MV-4-11 (cell line): ENCODE measurements at regions not wholly inside any gene's neighbourhood (a gene's known extent, or its start where the extent isn't known, plus 50 kb on each side); places are given as distances from the start of the nearest gene placed in this dataset.
"Not testable (repeated sequence)": the region's sequence is repeated elsewhere in the genome, so short reads cannot be mapped to it uniquely, and the experiment has no call there.

ENCODE experiments used
- DNase-seq: peaks from one replicate; lab custom pipeline; 2025; lab: John Stamatoyannopoulos, UW

DNA sequence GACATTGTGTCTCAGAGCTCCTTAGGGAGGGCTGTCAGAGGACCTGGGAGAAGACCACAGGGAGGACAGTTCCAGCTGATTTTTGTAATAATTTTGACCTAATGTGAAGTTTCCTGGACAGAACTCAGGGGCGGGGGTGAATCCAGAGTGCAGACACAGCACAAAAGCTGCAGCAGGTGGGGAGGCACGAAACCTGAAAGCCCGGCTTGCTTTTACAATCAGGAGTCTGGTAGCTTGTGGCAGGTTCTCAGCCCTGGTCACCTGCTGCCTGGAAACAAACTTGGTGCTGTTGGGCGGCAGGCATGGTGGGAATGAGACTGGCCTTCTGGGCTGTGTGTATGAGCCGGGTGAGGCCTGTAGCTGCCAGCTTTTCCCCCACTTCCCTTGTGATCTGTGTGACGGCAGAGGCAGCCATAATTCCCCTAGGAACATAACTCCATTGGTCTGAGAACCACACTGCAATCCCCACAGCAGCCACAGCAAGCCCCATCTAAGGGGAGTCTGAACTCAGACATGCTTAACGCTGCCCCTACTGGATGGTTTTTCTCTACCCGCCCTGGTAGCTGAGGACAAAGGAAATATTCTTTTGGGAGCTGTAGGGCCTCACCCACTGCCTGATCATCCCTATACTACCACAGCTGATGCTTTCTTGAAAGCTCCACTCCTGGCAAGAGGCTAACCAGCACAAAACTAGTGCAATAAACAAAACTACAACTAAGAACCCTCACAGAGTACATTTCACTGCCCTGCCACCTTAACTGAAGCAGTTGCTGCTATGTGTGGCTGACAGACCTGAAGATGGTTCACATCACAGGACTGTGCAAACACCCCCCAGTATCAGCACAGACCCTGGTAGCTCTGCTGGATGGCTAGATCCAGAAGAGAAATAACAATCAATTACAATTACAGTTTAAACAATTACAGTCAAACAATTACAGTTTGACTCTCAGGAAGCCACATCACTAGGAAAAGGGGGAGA, 1055.1 kb upstream of the GJE1 start:
- DNase-seq = no peak

DNA sequence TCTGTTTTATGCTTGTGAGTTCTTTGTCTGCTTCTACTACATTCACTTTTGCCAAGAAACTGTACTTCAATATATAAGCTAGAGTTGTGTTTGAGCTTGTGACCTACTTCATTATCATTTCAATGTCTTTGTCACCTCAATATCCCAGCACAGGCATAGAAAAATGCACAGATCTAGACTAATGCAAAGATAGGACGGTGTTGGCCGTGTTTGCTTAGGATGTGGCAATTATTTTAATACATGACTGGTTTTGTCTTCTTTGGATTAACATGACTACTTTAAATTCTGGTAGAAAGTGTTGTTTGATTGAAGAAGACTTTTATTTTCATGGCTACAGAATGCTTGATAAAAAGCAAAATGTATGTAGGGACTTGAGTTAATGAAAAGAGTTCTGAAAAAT, 1075.0 kb upstream of the GJE1 start:
- no peak for DNase-seq

DNA sequence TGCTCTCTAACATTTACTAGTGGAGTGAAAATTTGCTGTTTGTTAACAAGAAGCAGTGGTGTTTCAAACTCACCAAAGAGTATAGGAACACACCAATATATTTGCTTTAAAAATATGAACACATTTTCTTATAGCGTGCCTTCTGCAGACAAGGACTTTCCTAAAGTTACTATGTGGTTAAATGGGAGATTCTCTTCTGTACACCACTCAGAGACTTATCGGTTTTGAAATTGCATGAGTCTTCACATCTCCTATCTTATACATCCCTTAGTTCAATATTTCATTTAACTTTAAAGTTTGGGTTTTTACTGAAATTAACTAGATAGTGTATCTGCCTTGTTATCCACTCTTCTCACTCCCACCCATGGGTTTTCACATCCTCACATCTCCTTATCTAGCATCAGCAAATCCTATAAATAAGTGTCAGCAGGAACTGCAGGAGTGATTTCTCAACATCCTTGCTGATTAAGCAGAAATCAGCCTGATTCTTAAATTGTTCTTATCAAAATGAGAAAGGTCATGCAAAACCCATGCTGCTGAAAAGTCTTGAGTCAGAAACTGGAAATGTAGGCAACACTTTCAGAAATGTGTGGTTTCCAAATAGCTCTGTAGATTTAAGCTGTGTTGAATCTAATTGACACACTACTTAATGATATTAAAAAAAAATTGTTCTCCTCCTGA, 1075.6 kb upstream of the GJE1 start:
- no peak for DNase-seq

DNA sequence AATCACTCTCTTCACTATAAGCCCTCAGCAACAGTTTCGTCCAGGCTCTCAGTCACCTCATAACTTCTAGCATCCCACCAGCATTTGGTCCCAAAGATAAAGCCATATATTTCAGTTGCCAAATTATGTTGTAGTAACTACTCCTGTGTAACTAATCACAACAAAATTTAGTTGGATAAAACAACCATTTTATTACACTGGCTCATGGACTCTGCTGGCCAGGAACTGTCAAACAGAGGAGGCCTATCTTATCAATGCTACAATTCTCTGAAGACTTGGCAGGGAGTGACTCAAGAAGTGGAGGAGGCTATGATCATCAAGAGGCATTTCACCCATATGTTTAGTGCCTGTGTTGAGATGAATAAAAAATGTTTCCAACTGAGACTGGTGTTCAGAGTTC, 1082.3 kb upstream of the GJE1 start:
- no peak for DNase-seq

DNA sequence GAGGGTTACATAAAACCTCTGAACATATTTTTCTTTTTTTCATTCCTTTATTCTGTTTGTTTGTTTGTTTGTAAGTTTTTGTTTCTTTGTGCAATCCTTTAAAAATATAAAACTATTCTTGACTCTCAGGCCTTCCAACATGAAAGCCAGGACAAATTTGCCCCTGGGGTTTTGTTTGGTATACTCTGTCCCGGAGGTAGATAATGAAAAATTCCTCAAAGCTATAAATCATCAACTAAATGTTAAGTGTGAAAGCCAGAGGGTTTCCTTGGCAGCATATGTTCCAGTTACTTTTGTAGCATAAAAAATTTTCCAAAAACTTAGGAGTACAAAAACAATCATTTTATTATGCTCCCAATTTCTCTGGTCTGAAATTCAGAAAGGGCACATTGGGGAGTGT, 1084.3 kb upstream of the GJE1 start:
- no peak for DNase-seq

DNA sequence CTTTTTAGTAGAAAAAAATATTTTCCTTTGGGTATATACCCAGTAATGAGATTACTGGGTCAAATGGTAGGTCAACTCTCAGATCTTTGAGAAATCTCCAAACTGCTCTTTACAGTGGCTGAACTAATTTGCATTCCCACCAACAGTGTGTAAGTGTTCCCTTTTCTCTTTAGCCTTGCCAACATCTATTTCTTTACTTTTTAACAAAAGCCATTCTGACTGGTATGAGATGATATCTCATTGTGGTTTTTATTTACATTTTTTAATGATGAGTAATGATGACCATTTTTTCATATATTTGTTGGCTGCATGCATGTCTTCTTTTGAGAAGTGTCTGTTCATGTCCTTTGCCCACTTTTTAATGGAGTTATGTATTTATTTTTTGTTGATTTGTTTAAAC, 1086.2 kb upstream of the GJE1 start:
- DNase-seq = not testable (repeated sequence)

DNA sequence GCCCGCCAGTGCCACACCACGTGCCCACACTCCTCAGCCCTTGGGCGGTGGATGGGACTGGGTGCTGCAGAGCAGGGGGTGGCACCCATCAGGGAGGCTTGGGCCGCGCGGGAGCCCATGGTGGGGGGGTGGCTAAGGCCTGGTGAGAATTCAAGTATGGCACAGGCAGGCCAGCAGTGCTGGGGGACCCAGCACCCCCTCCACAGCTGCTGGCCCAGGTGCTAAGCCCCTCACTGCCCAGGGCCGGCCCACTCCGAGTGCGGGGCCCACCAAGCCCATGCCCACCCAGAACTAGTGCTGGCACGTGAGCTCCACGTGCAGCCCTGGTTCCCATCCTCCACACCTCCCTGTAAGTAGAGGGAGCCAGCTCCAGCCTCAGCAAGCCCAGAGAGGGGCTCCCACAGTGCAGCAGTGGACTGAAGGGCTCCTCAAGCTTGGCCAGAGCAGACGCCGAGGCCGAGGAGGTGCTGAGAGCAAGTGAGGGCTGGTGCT, 1091.1 kb upstream of the GJE1 start:
- no peak for DNase-seq

DNA sequence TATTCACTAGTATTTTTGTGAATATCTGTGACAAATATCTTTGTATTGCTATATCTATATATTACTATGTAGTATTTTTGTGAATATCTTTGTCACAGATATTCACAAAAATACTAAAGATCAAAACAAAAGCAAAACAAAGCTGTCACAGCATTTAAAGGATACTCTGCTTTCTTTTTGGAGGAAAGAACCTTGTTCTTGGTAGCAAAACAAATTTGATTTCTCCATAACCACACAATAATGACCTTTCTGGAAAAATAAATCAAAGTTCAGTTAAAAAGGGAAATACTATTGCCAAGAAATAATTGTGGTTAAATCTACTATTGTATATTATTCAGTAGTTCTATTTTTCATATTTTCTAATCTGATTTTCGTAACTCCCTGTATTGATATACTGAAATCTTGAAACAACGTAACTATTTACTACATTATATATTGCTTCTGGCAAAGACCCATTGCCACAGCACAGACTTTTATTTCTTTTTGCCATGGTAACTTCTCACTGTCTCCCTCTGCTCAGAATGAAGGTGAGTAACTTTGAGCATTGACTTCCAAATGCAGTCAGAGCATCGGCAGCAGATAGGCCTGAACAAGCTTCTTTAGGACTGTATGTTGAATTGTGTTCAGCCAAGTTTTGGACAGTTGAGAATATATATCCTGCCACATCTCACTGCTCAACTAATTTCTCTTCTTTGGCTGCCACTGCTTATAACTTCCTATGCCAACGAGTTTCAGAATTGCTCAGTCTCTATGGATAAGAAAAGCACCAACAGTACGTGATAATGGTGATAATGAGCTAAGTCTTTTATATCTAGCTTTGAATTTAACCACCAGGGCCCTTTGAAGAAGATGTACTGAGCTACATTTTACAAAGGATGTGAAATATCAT, 1097.2 kb upstream of the GJE1 start:
- DNase-seq = no peak

DNA sequence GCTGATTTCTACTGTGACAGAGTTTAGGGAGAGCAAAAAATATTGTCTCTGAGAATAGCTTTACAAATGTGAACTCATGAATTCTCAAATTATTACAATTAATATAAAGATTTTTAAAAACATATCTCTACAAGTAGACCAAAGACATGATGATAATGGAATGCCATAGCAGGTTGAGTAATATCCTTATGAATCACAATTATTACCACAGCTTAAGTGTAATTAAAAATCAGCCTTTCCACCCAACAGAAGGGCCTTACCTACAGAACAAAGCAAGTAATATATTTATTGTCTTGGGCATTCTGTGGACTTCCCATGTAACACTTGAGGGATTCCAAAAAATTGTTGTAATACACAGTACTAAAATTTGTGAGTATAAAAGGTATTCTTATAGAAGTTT, 1099.6 kb upstream of the GJE1 start:
- no peak for DNase-seq

DNA sequence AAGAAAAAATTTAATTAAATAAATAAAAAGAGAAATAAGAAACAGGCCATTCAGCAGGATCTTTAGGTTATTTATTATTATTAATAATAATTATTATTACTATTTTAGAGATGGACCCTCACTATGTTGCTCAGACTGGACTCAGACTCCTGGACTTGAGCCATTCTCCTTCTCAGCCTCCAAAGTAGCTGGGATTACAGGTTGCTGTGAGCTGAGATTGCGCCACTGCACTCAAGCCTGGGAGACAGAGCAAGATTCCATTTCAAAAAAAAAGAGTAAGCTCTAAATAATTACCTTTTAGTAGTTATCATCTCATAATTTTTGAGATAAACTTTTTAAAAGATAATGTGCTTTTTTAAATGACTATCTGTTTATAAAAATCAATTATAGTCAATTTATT, 1102.8 kb upstream of the GJE1 start:
- no peak for DNase-seq

DNA sequence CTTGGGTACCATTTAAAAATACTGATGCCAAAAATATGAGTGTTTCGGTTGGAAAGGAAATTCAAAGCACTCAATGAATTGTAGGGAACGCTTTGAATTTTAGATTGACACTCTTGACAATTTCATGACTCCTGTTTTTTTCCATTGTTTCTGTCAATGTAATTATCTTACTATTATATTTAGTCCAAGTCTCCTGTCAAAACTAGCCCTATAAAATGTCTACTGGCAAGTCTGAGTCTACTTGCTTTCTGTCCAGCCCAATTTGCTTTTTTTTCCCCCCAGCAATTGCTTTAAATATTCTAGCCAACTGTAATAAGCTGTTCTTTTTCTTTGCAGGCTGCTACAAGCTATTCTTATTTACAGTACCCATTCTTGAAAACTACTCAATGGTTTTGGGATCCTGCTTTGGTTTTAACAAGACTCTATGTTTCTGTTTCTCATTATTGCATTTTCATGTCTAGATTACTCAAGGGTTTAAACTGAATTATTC, 1103.9 kb upstream of the GJE1 start:
- DNase-seq = no peak

DNA sequence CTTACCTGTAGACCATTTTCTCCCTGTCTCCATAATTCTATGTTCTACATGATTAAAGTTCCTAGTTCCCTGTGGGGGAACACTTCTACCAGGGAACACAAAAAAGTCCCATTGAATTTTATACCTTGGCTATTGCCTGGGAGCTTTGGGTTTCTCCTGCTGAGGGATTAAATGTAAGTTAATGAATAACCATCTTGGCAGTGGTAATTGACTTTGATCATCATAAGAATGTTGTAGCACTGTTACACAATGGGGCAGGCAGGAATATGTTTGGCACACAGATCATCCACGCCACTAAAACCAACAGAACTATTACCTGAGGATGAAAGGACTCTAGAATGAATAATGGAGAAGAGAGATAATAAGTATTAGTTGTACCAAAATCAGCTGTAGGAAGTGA, 1106.2 kb upstream of the GJE1 start:
- no peak for DNase-seq

DNA sequence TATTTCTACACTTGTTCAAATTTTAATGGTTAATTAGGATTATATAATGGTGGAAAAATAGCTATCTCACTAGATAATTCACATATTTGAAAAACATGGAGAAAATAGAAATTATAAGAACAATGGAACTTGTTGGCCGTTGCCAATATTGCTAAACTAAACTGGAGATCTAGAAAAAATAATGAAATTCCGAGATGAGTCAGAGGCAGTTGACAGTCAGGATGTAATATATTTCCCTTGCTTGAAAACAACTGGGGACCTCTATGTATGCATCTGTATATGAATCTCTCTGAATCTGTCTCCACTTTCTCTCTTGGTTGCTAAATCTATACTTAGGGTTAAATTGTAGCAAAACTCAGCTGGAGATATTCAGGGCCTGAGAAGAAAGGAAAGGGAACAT, 1108.2 kb upstream of the GJE1 start:
- no peak for DNase-seq

DNA sequence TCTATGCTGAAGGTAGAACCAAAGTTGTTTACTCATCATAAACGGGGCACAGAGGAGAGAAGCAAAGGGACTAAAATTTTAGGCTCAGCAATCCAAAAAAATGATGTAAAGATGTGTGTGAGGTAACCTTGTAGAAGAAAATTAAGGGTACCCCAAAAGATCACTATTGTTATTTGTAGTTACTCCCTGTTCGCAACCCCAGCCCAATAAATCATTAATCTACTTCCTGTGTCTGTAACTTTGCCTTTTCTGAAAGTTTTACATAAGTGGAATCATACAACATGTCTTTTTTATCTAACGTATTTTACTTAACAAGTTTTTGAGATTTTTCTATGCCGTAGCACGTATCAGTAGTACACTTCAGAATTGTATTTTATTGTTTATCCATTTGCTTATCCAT, 1114.8 kb upstream of the GJE1 start:
- DNase-seq = no peak

DNA sequence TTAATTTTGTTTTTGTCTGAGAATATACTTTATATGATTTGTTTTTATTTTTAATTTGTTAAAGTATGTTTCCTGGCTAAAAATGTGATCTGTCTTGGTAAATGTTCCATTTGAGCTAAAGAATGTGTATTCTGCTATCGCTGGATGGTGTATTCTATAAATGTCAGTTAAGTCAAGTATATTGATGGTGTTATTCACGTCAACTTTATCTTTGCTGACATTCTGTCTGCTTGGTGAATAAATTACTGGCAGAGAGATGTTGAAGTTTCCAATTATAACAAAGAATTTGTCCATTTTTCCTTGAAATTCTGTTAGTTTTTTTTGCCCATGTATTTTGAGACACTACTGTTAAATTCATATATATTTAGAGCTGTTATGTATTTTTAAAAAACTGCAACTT, 1131.8 kb upstream of the GJE1 start:
- no peak for DNase-seq

DNA sequence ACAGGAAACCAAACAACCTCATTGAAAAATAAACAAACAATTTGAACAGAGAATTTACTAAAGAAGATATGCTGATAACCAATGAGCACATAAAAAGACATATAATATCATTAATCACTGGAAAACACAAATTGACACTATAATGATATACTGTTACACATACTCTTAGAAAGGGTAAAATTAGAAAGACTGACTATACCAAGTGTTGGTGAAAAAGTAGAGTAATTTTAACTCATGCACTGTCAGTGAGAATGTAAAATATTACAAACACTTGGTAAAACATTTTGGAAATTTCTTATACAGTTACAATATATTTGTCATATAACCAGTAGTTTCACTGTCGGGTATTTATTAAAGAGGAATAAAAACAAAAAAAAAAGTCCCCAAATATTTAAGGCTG, 1139.2 kb upstream of the GJE1 start:
- DNase-seq = no peak

DNA sequence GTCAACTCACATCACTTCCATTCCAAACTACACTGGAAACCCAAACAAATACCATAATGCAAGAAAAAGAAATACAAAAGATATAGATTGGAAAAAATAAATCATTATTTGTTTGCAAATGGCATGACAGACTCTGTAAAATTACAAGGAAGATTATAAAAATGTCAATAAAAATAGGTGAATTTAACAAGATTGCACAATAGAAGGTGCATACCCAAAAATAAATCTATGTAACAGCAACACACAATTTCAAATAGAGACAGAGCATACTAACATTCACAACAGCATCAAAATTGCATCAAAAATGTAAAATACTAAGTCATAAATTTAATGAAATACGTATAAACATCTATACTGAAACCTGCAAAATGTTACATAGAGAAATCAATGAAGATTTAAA, 1140.0 kb upstream of the GJE1 start:
- no peak for DNase-seq

DNA sequence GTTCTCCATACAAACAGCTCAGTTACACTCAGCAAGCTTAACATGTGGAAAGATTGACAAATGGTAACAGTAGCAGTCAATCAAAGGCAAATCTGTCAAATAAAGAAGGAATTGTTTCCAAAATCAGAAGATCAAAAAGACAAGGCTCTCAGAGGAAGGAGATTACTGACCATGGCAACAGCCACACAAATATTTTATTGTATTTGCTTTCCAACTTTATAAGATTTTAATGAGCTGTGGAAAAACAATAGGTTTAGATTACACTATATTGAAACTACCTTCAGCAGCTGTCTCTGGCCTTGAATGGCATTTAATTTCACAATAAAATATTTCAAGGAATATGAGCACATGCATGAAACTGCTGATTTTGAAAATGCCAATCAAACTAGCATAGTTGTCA, 1143.9 kb upstream of the GJE1 start:
- no peak for DNase-seq

DNA sequence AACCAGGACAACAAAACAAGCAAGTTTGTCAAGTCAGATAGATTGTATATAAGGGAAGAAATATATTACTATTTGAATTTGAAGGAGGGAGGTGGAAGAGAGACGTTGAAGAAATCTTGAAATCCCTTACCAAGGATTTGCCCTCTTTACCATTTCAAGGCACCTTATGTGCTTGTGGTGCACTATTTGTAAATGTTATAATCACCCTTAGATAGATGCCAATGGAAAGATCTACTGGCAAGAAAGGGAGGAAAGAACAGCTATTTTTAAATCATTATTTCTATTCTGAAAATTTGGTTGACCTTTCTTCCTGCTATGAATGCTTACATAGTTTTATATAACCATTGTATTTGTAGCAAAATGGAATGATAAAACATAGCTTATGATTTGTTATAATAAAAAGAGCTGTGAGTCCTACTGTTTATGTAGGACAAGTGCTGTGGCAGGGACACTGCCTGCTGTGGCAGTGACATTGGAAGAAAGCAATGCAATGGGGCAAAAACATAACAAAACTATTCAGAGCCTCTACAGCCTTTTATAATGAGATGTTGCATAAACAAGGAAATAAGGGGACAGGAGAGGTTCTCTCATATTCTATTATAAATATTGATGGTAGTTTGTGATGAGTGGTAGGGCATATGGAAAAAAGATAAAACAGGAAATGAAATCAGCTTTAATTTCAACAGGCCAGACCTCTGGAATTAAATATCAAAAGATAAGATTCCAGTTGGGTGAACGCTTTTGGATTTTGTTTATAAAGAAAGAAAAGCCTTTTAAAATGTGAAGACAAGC, 1145.2 kb upstream of the GJE1 start:
- DNase-seq = no peak

DNA sequence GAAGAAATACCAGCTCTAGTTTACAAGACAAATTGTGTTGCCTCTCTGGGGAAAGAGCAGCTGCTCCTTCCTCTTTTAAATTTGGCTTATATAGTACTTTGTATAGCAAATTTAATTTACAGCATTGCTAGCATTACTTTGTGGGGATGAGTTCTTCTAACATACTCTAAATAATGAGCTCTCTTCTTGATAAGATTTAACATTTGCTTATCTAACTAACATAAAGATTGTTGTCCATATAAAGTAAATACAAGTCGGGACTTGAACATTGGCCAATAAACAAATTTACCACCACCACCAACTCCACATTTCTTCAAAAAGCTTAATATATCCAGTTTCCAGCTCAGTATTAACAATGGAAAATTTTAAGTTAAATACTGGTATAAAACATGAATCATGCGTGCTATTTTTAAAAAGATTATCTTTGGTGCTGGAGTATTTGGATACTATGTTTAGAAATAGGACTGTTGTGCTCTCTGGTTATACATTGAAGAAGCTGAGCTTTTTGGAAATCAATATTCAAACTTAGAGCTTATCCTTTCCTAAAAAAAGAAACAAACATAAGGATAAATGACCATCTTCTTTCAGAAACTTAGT, 1146.9 kb upstream of the GJE1 start:
- DNase-seq = no peak
